Fibroblast of skin of abdomen (primary cell): ENCODE measurements at regions not wholly inside any gene's neighbourhood (a gene's known extent, or its start where the extent isn't known, plus 50 kb on each side); places are given as distances from the start of the nearest gene placed in this dataset.
A peak's percentile ranks its signal among the peaks of the same experiment; 100 is the strongest.

ENCODE experiments used
- DNase-seq: peaks from one replicate; pipeline ENCODE4 v3.0.0-alpha.2; 2013

DNA sequence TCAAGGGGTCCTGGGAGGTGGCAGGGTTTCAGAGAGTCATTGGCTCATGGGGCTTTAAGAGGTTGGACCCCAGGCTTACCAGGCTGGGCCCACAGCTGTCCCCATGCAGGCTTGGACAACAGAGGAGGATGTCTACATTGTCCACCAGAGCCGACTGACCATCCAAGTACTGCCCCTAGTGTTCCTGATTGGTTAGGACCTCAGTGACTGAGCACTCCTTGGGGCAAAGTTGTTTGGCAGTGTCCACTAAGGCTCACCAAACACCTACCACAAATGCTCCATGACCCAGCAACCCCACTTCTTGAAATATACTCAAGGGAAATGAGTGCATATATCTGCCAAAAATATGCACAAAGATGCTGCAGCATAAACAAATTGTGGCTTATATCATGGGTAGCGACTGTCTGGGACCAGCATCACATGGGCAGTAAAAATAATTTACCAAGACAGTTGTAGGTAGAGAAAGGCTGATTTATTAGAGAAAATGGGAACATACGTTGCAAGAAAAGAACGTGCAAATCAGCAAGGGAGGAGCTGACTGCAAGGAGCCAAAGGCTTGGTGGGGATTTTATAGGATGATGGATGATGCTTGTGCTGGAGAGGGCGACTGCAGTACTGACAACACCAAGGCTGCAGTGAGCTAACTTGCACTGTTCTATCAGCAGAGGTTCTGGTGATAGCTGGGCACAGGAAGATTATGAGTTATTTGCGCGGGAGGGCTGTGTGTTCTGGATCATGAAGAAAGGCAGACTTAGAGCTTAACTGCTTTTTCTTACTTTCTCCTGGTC is 265.2 kb downstream of the GADD45G start:
- DNase-seq, result peak; percentile 16

DNA sequence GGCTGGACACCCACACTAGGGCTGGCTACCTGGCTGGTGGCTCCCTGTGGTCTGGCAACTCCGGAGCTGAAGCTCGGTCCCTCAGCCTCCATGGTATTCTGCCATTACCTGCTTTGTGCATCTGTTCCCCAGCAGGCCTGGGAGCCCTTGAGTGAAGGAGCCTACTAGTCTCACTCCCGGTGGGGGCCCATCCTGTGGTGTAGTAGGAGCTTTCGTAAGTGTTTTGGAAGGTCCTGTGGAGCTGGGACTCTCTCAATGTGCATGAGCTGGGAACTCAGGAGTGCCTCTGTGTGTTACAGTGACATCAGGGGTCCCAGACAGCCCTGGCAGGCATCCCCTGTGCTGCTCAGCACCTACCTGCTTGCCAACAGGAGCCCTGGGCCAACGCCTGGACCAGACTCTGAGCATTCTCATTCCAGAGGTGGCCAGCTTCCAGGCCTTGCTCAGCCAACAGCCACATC is 267.1 kb downstream of the GADD45G start:
- no peak for DNase-seq

DNA sequence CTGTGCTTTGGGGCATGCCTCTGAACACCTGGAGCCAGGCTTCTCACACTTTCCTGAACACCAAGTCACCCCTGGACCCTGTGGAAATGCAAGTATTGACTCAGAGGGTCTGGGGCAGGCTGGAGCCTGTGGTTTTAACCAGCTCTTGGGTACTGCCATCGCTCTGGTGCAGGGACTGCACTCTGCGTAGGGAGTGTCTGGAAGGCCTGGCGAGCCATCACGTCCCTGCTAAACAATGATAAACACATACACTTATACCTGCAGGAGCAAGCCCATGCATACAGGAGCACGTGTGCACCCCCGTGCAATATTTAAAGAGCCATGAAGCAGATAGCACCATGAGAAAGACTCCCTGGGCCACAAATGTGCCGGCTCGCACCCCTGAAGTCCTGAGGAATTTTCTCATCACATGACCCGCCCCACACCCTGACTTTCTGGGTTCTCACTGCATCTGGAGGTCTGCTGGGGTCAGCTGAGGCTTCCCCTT is 267.7 kb downstream of the GADD45G start:
- no peak for DNase-seq

DNA sequence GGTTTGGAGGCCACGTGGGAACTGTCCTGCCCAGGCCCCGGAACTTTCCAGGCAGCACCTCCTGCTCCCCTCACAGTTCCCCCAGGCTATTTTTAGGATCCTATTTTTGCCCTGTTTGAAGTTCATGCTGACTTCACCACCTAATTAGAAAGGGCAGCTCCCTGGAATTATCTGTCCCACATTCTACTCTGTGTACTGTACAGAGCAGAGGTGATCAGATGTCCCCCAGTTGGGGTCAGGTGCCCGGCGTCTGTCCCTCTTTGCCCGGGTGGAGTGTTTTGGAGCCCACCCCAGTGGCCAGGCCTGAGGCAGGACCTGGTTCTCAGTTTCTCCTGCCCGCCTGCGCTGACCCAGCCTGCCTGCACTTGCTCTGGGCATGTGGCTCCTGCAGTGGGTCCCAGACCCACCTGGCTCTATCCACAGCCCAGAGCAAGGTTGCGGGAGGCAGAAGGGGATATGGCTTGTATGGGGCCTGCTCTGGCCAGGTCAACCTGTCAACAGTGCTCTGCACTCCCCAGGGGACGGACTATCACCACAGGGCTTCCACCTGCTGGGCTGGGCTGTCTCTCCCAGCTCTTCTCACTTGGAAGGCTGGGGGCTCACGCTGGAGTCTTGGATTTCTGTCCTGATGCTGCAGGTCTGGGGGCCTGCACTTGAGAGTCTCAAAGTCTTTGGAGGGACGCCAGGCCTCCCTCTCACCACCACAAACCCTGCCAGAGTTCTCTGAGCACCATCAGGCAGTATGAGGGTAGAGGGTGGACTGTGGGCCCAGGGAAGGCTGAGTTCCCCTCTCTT is 268.3 kb downstream of the GADD45G start:
- DNase-seq, result no peak

DNA sequence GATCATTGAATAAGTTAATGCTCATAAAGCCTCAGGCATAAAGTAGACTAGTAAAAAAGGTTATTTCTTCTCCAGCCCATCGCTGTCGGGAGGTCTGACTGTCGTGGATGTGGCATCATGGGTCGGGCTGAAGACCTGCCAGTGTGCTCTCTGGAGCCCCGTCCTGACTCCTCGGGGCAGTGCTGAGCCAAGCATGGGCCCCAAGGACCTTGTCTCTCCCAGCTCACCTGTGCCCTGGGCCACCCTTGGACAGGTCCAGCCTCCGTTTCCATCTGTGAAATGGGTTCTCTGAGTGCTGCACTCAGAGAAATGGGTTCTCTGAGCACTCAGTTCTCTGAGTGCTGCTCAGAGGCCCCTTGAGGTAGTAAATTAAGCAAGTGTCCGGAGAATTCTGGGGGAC is 269.0 kb downstream of the GADD45G start:
- DNase-seq, result no peak

DNA sequence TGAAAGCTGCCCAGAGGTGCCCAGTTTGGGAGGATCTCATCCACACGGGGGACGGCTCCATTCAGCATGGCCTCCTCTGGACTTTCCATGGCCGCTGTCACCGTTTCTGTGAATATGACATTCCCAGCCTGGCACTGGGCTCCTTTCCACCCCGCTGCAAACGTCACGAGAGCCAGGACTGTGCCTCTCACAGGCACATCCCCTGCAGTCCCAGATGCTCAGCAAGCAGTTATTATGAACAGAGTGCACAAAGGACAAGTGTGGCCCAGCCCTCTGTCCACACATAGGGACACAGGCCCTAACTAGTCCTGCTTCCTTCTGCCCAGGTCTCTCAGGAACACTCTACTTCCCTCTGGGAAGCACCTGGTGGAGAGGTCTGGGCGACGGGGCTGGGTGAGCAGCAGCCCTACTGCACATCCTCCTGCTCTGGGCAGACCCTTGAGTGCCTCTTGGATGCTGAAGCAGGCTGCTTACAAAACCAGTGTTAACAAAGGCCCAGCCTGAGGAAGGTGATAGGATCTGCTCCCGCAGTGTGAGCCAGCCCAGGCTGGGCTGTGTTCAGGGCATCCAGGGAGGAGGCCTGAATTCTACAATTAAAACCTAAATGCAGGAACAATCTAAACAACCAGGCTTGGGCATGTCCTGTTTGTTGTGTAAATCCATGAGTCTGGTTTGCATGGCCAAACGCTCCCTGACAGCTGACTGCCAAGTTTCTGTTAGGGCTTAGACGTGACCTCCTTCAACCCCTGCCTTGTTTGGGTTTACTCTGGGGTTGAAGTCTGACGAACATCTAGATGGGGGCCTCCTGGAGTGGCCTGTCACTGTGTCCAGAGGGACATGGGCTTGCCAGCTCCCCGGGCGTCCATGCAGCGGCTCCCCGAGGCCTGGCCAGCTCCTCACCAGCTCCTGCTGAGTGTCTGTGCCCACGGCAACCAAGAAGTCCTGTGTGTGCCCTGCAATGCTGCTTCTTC is 269.8 kb downstream of the GADD45G start:
- no peak for DNase-seq

DNA sequence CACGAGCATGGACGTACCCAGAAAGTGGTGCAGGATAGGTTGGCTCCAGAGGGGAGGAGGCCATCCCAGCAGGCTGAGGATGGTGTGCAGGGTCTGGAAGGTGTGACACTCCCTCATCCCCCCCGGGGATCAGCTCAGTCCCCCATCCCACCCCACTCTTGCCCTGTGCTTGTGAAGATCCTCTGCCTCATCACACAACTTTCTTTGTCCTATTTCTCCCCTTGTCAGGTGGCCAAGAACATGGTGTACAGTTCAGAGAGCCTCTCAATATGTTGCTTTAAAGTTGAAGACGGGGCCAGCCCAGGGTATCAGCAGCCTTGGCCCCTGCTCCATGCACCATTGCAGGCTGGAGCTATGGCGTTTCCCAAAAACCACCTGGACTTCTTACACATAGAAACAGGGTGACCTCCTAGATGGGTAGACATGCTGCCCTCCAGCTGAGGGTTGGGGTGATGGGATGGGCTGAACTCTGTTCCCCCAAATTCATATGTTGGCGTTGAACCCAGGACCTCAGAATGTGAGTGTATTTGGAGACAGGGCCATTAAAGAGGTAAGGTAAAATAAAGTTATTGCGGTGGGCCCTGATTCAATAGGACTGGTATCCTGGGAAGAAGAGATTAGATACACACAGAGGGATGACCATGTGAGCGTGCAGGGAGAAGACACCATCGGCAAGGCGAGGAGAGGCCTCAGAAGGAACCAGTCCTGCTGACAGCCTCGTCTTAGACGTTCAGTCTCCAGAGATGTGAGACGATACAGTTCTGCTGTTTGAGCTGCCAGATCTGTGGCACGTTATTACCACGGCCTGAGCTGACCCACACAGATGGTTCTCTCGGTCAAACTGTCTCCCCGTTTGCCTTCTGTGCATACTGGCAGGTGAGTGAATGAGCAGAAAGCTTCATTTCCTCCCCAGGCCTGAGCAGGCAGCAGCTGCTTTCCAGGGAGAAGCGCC is 272.5 kb downstream of the GADD45G start:
- no peak for DNase-seq

DNA sequence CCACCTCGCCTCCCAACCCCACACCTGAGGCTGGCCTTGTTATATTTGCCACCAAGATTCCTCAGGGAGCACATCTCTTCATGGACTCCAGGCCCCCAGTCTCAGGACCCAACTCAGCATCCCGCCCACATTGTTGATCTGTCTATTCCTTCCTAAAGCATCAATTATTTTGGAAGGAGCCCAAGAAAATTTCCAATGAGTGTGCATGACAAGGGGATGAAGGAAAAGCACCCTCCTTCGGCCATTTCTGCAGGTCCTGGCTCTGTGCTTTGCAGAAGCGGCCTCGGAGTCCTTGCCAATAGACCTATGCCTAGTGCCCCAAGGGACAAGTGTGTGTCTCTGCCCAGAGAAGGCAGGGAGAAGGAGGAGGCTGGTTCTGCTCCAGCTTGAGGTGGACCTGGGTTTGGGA is 273.2 kb downstream of the GADD45G start:
- no peak for DNase-seq

DNA sequence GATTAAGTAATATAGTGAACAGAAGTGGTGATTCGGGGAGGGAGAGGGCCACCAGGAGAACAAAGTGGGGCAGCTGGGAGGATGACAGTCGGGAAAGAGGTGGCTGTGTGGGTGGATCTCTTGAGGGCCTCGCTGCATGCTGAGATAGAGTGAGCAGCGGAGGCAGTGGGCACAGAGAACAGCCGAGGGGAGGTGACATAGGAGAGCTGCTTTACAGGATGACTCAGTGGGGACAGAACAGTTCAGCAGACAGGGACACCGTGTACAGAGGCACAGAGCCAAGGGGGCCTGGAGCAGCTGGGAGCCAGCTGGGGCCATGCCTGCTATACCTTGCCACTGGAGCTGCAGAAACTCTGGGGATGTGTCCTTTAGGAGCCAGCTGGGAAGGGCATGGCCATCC is 273.9 kb downstream of the GADD45G start:
- peak; percentile 13 for DNase-seq

DNA sequence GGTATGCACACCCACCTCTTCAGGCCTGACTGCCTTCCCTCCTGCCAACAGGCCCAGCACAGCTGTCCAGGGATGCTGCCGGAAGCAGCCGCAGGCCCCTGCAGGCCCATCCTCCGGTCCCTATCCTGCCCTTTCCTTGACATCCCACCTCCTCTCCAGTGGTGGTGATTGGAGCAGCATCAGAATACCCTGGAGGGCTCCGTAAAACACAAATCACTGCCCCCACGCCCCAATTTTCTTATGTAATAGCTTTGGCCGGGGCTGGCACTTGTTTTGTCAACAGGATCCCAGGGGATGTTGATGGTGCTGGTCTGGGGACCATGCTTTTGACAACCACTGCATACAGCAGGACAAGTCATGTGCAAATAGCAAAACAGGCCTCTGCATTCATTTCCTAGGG is 274.5 kb downstream of the GADD45G start:
- no peak for DNase-seq

DNA sequence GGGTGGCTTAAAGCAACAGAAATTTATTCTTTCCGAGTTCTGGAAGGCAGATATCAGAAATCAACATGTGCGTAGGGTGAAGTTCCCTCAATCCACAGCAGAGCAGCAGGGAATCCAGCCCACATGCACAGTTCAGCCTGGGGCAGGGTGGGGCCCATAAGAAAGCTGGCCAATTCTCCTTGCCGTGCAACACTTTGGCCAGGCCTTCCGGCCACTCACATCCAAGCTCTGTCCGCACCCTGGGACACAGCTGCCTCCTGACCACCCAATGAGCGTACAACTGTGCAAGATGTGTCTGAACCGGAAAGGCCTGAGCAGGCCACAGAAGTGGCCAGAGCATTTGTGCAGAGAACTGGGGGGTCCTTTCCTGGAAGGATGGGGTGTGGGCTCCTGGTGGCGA is 274.9 kb downstream of the GADD45G start:
- no peak for DNase-seq

DNA sequence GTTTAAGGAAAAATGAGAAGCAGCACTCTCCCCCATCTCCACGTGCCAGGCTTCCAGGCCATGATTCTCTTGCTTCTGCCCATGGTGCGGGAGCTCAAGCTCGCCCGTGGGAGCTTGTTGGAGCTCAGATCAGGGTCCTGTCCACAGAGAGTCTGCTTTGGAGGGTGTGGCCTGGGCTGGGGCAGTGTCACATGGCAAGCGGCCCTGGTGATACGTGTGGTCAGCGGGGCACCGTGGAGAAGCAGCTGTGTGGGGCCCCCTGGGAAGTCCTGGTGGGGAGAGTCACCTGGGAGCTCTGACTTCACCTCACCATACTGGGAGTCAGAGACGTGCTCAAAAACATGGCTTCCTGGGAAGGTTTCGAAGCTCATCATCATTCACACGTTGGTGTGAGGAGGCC is 275.3 kb downstream of the GADD45G start:
- no peak for DNase-seq

DNA sequence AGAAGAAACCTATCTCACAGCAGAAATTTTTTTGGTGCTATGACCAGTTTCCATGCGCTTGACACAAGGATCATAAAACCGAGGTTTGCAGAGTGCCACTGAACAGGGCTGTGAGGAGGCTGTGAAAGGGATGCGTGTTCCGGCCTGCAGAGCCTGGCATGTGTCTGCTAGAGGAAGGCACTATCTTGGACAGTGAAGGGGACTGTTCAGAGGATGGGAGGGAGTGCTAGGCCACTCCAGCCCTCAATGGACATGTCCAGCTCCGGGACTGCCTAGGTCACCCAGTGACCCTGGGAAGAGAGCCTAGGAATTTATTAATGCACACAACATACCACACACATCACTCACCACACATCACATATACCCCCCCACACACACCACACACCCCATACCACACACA is 275.9 kb downstream of the GADD45G start:
- no peak for DNase-seq

DNA sequence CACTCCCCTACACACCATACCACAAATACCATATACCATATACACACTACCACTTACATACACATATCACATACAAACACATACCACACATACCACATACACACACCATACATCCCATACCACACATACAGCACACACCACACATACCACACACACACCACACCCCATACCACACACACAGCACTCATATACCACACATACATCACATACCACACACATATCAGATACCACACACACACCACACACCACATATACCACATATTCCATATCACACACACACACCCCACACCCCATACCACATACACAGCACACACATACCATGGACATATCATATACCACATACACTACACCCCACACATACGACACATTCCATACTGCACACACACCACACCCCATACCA is 276.6 kb downstream of the GADD45G start:
- peak; percentile 10 for DNase-seq

DNA sequence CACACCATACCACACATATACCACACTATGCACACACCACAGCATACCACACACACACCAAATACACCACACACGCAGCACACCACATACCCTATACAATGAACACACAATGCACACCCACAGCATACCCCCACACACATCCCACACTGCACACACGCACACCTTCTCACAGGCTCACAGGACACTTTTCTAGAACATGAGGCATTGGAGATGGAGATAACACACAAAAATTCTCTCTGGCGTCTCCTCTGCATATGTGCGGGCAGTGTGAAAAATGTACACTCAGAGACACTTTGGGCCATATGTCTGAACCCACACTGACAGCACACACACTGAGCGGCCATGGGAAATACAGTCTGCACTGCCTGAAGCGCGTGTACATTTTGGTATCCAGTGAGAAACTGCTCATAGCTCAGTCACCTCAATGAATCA is 278.1 kb downstream of the GADD45G start:
- DNase-seq, result peak; percentile 55

DNA sequence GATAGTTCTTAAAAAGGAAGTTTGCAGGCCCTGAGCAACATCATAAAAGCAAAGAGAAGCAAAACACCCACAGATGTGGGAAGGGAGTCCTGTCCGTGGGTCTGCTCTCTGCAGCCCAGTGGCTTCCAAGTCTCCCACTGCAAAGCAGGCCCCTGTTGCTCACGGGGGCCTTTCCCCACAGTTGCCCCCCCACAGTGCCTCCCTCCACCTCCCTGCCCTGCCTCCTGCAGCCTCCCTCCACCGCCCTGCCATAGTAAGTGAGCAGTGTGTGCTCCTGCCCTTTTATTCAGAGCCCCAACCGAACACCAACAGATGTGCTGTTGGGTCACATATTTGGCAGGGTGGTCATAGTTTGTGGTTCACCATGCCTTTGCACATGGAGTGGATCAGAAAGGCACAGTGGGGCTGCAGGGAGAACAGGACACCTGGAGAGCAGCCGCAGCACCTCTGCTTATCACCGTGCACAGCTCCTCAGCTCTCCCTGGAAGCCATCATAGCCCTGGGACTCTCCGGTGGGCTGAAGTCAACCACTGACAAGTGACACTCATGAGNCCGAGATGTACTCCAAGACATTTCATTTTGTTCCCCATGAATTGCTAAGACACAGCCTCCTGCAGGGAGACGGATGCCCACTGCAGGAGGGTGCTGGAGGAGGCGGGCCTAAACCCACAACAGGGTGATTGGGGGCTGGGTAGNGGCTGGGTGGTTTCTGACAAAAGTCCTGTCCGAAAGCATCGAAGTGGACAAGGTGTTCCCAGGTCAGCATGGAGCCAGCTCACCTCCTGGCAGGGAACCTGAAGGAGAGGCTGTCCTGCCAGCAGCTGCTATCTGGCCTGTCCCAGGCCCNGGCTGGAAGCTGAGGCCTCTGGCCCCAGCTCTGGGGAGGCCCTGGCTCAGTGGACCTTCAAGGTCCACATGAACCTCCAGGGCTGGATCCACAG is 278.9 kb downstream of the GADD45G start:
- peak; percentile 50 for DNase-seq

DNA sequence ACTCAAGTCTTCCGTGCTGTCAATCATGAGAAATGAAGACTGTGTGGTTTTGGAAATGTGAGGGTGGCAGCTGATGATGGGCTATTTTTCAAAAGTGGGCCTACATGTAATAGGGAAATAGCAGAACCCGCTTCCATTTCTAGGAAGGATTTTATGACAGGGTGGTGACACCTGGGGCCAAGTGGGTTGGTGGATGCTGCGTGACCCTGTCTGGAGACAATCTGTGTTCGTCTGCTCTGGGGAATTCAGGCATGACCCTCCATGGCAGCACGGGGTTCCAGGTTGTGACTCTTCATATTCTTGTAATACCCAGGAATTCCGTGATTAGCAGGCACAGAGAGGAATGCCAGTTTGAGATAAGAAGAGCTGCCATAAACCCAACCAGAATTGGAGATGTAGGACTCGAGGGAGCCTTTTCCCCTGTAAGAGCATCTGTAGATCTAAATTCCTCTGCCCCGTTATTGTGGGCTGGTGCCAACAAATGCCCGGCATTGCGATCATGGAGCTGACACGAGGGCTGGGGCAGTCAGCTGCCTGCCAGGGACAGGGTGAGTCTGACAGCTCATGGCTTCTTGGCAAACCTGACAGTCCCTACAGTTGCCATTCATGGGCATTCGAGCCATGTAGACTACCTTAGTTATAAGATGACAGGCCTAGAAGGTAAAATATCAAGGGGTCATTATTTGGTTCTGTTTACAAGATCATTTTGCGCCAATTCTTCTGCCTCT is 279.7 kb downstream of the GADD45G start:
- DNase-seq, result no peak

DNA sequence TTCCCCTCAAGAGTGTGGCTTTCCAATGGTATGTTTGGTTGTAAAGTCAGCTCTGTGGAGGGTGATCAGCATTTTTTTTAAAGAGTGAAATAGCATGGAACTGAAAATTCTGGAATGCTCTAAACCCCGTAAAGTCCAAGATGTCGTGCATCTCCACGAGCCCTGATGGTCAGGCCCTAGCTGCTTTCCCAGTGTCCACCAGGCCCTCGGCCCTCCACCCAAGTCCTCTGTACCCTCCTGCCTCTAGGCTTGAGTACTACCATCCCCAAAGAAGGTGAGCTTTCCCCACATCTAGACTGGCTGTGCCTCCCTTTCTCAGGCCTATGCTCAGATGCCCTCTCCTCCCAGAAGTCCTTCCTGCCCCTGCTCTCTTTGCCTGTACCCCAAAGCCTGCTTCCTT is 280.3 kb downstream of the GADD45G start:
- DNase-seq, result no peak

DNA sequence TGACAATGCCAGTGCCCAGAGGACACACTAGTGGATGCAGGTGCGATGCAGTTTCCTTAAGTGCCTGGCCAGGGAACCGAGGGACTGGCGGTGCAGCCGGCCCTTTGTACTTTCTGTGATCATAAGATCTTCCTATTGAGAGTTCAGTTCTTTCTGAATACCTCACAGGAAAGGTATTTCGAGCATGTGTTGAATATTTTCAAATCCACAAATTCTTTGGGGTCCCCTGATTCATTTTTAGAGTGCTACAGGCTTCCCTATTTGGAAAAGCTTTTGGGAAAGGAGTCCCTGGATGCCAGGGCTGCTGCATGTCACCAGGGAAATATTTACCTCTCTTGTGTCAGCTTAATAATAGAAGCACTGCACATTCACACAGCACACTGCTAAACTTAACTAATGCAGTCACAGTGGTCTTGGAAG is 281.5 kb downstream of the GADD45G start:
- DNase-seq, result peak; percentile 84
